ENCODE measurements at regions not wholly inside any gene's neighbourhood (a gene's known extent, or its start where the extent isn't known, plus 50 kb on each side); places are given as distances from the start of the nearest gene placed in this dataset.
"Not testable (repeated sequence)": the region's sequence is repeated elsewhere in the genome, so short reads cannot be mapped to it uniquely, and the experiment has no call there.

DNA sequence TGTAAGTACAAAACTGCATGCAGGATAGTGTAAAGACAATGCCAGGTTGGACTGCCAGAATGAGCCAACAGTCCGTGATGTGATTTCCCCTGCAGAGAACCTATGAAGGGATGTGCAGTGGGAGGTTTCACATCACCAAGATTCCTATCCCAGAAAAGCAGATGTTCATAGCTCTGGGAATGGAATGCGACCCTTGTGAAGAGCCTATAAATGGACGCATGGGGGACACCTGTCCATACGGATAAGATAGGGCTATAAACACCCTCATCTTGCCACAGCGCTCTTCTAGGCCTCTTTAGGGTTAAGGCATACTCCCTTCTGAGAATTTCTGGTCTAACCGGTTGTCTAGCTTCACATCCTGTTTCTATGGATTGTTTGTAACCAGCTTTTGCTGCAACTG, 1261.8 kb downstream of the RAPGEF2 start:
- not testable (repeated sequence) for DNase-seq

GRCh38 chr4:160365383-160365782, 1262.5 kb downstream of the RAPGEF2 start:
- not testable (repeated sequence) for DNase-seq

- DNase-seq = no peak
These were observed 1267.2 kb downstream of the RAPGEF2 start for GRCh38 chr4:160370046-160370445.

GRCh38 chr4:160371446-160371845, 1268.6 kb downstream of the RAPGEF2 start:
- no peak for DNase-seq

DNA sequence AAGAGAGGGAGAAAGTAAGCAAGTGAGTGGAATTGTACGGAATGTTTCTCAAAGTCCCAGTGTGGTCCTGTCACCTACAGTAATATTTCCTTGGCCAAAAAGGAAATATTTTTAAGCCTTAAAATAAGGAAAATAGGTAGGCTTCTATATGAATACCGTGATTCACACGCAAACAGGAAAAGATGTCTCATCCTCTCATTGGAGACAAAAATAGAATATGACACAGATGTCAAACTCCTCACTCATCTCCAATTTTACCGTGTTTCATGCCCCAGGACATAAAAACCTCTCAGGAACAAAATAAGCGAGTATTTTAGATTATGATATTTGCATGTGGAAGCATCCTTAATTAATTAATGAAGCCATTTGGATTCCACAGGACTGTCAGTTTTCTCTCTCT, 1269.5 kb downstream of the RAPGEF2 start:
- no peak for DNase-seq

DNA sequence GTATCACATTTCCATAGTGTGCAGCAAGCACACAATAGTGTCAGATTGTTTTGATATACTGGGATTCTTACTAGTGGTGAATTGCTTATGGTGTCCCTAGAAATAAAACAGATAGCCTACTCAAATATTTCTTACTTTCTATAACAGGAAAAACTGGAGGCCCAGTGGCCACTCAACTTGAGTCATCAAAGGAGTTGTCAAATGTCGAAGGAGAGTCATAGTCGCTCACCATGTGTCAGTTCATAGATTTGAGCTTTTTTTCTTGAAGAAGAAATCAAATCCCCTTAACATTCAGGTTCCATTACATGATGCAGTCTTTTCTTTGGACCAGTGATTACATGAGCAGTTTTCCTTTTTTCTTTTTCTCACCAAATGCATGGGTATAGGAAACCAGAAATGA, 1271.0 kb downstream of the RAPGEF2 start:
- DNase-seq = no peak

GRCh38 chr4:160375772-160376452, 1273.0 kb downstream of the RAPGEF2 start:
- no peak for DNase-seq

- DNase-seq = no peak
These were observed 1284.0 kb downstream of the RAPGEF2 start for GRCh38 chr4:160386846-160387245.

- DNase-seq = no peak
These were observed 1296.9 kb downstream of the RAPGEF2 start for GRCh38 chr4:160399826-160400225.

GRCh38 chr4:160403081-160403480, 1300.2 kb downstream of the RAPGEF2 start:
- no peak for DNase-seq

GRCh38 chr4:160406263-160406825, 1303.5 kb downstream of the RAPGEF2 start:
- no peak for DNase-seq

DNA sequence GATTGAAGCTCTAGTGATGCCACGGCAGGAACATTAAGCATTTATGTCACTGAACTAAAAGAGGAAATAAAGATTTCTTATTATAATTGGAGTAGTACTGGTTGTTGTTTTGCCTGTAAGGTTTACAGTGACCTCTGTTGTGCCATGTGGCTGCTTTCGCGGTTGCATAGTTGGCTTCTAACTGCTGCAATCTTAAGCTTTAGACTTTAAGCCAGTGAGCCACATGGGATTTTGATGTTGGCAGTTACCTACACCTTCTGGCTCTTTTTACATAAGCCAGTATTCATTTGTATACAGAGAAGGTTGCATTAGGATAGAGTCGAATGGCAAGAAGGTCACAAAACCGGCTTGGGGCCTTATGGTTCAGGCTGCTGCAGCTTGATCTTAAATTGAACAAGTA, 1311.6 kb downstream of the RAPGEF2 start:
- DNase-seq = no peak

- no peak for DNase-seq
These were observed 1321.1 kb downstream of the RAPGEF2 start for GRCh38 chr4:160423879-160424451.

GRCh38 chr4:160426233-160426632, 1323.4 kb downstream of the RAPGEF2 start:
- no peak for DNase-seq

DNA sequence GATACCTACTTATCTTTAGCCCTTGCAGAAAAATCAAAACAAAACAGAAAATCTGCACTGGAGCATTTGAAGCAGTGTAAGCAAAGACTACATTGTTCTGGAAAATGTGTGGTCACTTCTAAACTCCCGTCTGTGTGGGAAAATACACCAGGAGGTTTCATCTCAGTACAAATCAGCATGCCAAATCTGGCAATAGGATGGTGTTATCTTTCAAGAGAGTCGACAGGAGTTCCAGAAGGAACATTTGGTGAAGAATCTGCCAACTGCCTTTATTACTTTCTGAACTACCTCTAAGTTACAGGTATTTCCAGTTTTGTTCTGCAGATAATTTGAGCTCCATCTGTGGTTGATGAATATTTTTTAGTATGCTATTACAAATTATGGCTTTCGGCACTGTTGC, 1348.0 kb downstream of the RAPGEF2 start:
- no peak for DNase-seq

GRCh38 chr4:160481696-160482690, 1379.1 kb downstream of the RAPGEF2 start:
- DNase-seq = not testable (repeated sequence)

DNA sequence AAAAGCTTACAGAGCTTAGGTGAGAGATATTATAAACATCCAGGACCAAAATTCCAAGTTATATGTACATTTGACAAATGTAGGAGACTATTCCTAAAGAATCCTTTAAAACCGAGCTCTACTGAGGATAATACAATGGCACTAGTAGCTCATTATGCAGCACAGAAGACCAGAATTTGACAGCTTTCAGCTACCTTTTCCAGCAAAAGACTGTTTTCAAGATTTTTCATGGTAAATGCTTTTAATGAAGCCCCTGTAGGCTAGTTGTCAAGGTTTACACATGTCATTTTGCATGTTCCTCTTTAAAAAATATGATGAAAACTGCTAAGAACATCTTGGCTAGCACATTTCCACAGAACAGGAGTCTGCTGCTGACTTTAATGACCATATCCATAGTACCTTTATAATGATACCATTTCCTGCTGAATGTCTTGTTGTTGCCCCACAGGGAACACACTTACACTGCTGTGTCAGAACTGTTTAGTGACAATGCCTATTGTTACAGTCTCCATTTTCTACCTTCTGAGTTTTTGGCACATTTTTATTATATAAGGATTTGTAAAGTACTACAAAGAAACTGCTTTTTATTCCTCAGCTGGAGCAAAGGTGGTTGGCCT, 1382.3 kb downstream of the RAPGEF2 start:
- no peak for DNase-seq

GRCh38 chr4:160492181-160492580, 1389.3 kb downstream of the RAPGEF2 start:
- no peak for DNase-seq

- no peak for DNase-seq
These were observed 1390.3 kb downstream of the RAPGEF2 start for GRCh38 chr4:160493206-160493605.

DNA sequence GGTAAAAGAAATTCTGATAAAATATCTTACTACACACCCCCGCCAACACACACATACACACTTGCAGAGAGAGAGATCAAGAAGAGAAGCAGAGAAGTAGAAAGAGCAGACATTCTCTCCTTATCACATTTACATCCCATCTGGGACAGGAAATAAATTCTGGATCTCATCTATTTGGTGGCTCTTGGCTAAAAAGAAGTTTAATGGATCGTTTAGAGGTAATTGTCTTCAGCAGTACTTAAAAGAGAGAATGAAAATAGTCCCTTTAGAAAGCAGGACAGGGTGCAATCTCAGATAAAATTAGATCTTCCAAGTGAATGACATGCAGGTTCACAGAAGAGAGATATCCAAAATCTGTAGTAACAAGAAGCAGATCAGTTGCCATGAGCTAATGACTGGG, 1392.5 kb downstream of the RAPGEF2 start:
- DNase-seq = no peak

DNA sequence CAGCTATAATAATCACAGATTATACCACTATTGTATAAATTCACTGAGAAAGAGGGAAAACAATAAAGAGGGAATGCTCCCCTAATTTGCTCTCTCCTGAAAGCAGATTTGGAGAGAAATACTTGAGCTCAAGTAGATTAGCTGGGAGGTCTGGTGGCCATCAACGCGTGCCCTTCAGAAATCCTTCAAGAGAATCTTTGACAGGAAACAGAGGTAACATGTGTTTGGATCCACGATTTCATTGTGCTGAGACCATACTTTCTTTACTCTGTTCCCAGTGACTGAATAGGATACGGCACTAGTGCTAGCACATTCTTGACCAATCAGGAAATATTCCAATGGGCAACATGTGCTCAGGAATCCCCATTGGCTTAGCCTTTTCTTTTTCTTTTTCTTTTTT, 1395.3 kb downstream of the RAPGEF2 start:
- no peak for DNase-seq

- DNase-seq = no peak
These were observed 1402.8 kb downstream of the RAPGEF2 start for GRCh38 chr4:160505724-160506123.

DNA sequence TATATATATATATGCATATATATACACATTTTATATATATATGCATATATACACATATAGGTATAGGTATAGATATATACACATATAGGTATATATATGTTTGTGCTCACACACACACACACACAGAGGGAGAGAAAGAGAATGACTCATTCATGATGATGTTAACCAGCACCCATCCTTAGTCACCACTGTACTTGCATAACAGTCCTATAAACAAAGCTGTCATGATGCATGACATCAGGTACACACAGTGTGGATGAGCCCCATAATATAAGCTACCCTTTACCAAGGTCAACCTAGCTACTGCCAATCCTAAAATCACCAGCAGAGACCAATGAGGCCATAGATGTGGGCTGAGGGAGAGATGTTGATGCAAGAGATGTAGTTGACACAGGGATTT, 1408.0 kb downstream of the RAPGEF2 start:
- no peak for DNase-seq

Measured in NCI-H2081 (cell line).